ENCODE measurements at regions not wholly inside any gene's neighbourhood (a gene's known extent, or its start where the extent isn't known, plus 50 kb on each side); places are given as distances from the start of the nearest gene placed in this dataset.

- no peak for DNase-seq (ENCODE audit: low read depth in 2 of 2)
These were observed 1045.8 kb downstream of the TBC1D22A start for GRCh38 chr22:47808236-47808635.

- DNase-seq (ENCODE audit: low read depth in 2 of 2) = no peak
These were observed 1045.1 kb downstream of the TBC1D22A start for GRCh38 chr22:47807506-47807905.

- DNase-seq (ENCODE audit: low read depth in 2 of 2) = no peak
These were observed 1044.4 kb downstream of the TBC1D22A start for GRCh38 chr22:47806894-47807293.

- no peak for DNase-seq (ENCODE audit: low read depth in 2 of 2)
These were observed 1043.0 kb downstream of the TBC1D22A start for GRCh38 chr22:47805394-47805935.

- DNase-seq (ENCODE audit: low read depth in 2 of 2) = no peak
These were observed 1041.8 kb downstream of the TBC1D22A start for GRCh38 chr22:47804281-47804680.

GRCh38 chr22:47802421-47802820 lies 1040.0 kb downstream of the TBC1D22A start:
- no peak for DNase-seq (ENCODE audit: low read depth in 2 of 2)

- DNase-seq (ENCODE audit: low read depth in 2 of 2) = no peak
These were observed 1039.2 kb downstream of the TBC1D22A start for GRCh38 chr22:47801541-47802245.

- no peak for DNase-seq (ENCODE audit: low read depth in 2 of 2)
These were observed 1035.8 kb downstream of the TBC1D22A start for GRCh38 chr22:47798229-47798628.

- DNase-seq (ENCODE audit: low read depth in 2 of 2) = no peak
These were observed 1035.0 kb downstream of the TBC1D22A start for GRCh38 chr22:47797342-47797945.

GRCh38 chr22:47796128-47796908 lies 1033.9 kb downstream of the TBC1D22A start:
- DNase-seq (ENCODE audit: low read depth in 2 of 2) = no peak

GRCh38 chr22:47795477-47796127 lies 1033.2 kb downstream of the TBC1D22A start:
- no peak for DNase-seq (ENCODE audit: low read depth in 2 of 2)

- DNase-seq (ENCODE audit: low read depth in 2 of 2) = no peak
These were observed 1032.4 kb downstream of the TBC1D22A start for GRCh38 chr22:47794851-47795250.

GRCh38 chr22:47793304-47794101 lies 1031.1 kb downstream of the TBC1D22A start:
- no peak for DNase-seq (ENCODE audit: low read depth in 2 of 2)

- DNase-seq (ENCODE audit: low read depth in 2 of 2) = no peak
These were observed 1026.7 kb downstream of the TBC1D22A start for GRCh38 chr22:47789171-47789570.

GRCh38 chr22:47788461-47788860 lies 1026.0 kb downstream of the TBC1D22A start:
- no peak for DNase-seq (ENCODE audit: low read depth in 2 of 2)

- DNase-seq (ENCODE audit: low read depth in 2 of 2) = no peak
These were observed 1025.2 kb downstream of the TBC1D22A start for GRCh38 chr22:47787501-47788227.

- no peak for DNase-seq (ENCODE audit: low read depth in 2 of 2)
These were observed 1024.3 kb downstream of the TBC1D22A start for GRCh38 chr22:47786650-47787290.

GRCh38 chr22:47784991-47785390 lies 1022.5 kb downstream of the TBC1D22A start:
- DNase-seq (ENCODE audit: low read depth in 2 of 2) = no peak

- no peak for DNase-seq (ENCODE audit: low read depth in 2 of 2)
These were observed 1022.0 kb downstream of the TBC1D22A start for GRCh38 chr22:47784367-47784983.
